ENCODE measurements at regions not wholly inside any gene's neighbourhood (a gene's known extent, or its start where the extent isn't known, plus 50 kb on each side); places are given as distances from the start of the nearest gene placed in this dataset.

- H3K9ac ChIP-seq (replicated peaks; ENCODE audit: extremely low read depth, insufficient read depth, low read length) = no peak overlapping the region
- no peaks in the 10 kb centered on the region for H3K9me3 ChIP-seq (replicated peaks; ENCODE audit: control insufficient read depth, insufficient read depth, low read length)
- FAIRE-seq (no peak), DNase-seq (ENCODE audit: low read depth, low spot score) (no peak)
- no peaks in the 10 kb centered on the region for H3K27me3 ChIP-seq (ENCODE audit: control insufficient read depth in 2 of 2, insufficient read depth in 2 of 2, low read length in 2 of 2)
- no TSS peak for BruUV-seq (replicated peaks)
- H3K27ac ChIP-seq (ENCODE audit: insufficient read depth, low read depth, low read length) = no peak overlapping the region
- no peaks in the 10 kb centered on the region for H3K79me2 ChIP-seq (ENCODE audit: control insufficient read depth, insufficient read depth, low read length)
- H3K9me1 ChIP-seq (replicated peaks; ENCODE audit: control insufficient read depth, extremely low read depth, insufficient read depth, low read length) = peaks cover 2% of the 10 kb centered on the region
- dilution Hi-C loops (cut with MboI; ENCODE audit: extremely low pct_ligation_motif_present, low sequenced_read_pairs) = no loop called here
- H3K4me1 ChIP-seq (ENCODE audit: control insufficient read depth, extremely low read depth, insufficient read depth, low read length) = no peaks in the 10 kb centered on the region
- no peaks in the 10 kb centered on the region for H3K36me3 ChIP-seq (ENCODE audit: control insufficient read depth in 2 of 2, extremely low read depth in 1 of 2, insufficient read depth in 2 of 2, low read length in 2 of 2)
- CTCF ChIA-PET = no interaction called here
- TF ChIP-seq, protein P1, sequence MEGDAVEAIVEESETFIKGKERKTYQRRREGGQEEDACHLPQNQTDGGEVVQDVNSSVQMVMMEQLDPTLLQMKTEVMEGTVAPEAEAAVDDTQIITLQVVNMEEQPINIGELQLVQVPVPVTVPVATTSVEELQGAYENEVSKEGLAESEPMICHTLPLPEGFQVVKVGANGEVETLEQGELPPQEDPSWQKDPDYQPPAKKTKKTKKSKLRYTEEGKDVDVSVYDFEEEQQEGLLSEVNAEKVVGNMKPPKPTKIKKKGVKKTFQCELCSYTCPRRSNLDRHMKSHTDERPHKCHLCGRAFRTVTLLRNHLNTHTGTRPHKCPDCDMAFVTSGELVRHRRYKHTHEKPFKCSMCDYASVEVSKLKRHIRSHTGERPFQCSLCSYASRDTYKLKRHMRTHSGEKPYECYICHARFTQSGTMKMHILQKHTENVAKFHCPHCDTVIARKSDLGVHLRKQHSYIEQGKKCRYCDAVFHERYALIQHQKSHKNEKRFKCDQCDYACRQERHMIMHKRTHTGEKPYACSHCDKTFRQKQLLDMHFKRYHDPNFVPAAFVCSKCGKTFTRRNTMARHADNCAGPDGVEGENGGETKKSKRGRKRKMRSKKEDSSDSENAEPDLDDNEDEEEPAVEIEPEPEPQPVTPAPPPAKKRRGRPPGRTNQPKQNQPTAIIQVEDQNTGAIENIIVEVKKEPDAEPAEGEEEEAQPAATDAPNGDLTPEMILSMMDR (IDR thresholded peaks at IDR 0.05; ENCODE audit: extremely low read depth in 1 of 2, insufficient read depth in 1 of 2, low read depth in 1 of 2, low read length in 2 of 2) = no peak
- no peak for TF ChIP-seq GATA2 (IDR thresholded peaks at IDR 0.05; ENCODE audit: insufficient read depth, insufficient read length, low read depth, low read length)
- TF ChIP-seq JUN (IDR thresholded peaks at IDR 0.05; ENCODE audit: borderline replicate concordance, insufficient read depth, insufficient read length, low read depth) = no peak
- TF ChIP-seq FOS (IDR thresholded peaks at IDR 0.05; ENCODE audit: borderline replicate concordance, insufficient read depth, low read length) = no peak
- TF ChIP-seq POLR2AphosphoS5 (IDR thresholded peaks at IDR 0.05; ENCODE audit: insufficient read depth, low read depth, low read length) = no peak
- TF ChIP-seq MYC (IDR thresholded peaks at IDR 0.05; ENCODE audit: low read depth, low read length) = no peak
- TF ChIP-seq EZH2 (IDR thresholded peaks at IDR 0.05; ENCODE audit: borderline replicate concordance, low read depth, low read length, severe bottlenecking) = no peak
- TF ChIP-seq POLR2A (IDR thresholded peaks at IDR 0.05; ENCODE audit: low read depth, low read length) = no peak
- TF ChIP-seq MAX (IDR thresholded peaks at IDR 0.05; ENCODE audit: insufficient read depth, insufficient read length) = no peak
- H4K20me1 ChIP-seq (replicated peaks; ENCODE audit: control insufficient read depth, extremely low read depth, insufficient read depth, low read length) = no peaks in the 10 kb centered on the region
- H2AFZ ChIP-seq (ENCODE audit: low read depth, low read length) = no peak overlapping the region
- no peak overlapping the region for H3K4me2 ChIP-seq (ENCODE audit: insufficient read depth, low read length)
- intact Hi-C loops (cut with micrococcal nuclease) = loop anchor here (10.0 kb wide), 1 partner anchor 442 kb away; the partner anchor contains the start of genes NR2F1 and NR2F1-AS1
- POLR2A ChIA-PET = no interaction called here
- no peak overlapping the region for H3K4me3 ChIP-seq (replicated peaks in 1 of 3; ENCODE audit: insufficient read depth in 1 of 3, low read depth in 1 of 3, low read length in 3 of 3)
Measured at GRCh38 chr5:94027145-94027544, 285.7 kb upstream of the POU5F2 start.

All from endothelial cell of umbilical vein (primary cell).